ENCODE measurements at regions not wholly inside any gene's neighbourhood (a gene's known extent, or its start where the extent isn't known, plus 50 kb on each side); places are given as distances from the start of the nearest gene placed in this dataset.

- H4K20me1 ChIP-seq (ENCODE audit: control insufficient read depth, insufficient read depth, insufficient read length), result no peaks in the 10 kb centered on the region
- H4K8ac ChIP-seq (replicated peaks; ENCODE audit: insufficient read length, low read depth, low read length), result no peak overlapping the region
- H3K23me2 ChIP-seq (ENCODE audit: insufficient read length, low read depth, low read length, poor library complexity, severe bottlenecking), result no peaks in the 10 kb centered on the region
- H2BK12ac ChIP-seq (ENCODE audit: insufficient read length, low read depth, low read length), result no peak overlapping the region
- H2AK5ac ChIP-seq (ENCODE audit: insufficient read length, low read length), result no peak overlapping the region
- no peaks in the 10 kb centered on the region for H3K79me1 ChIP-seq (ENCODE audit: insufficient read depth, low read depth, low read length, poor library complexity, severe bottlenecking)
- H3K27ac ChIP-seq (ENCODE audit: insufficient read length, low read depth, low read length), result no peak overlapping the region
- no peak overlapping the region for H2BK5ac ChIP-seq (ENCODE audit: insufficient read length, low read length)
- H3K14ac ChIP-seq (ENCODE audit: insufficient read depth, low read length), result no peak overlapping the region; the same call in 1 of the 2 replicates
- Mint-ChIP-seq H3K36me3 (ENCODE audit: insufficient read depth in 1 of 3, low read depth in 3 of 3) (peaks cover 0 to 2% (median 0%) of the 10 kb centered on the region in 3 experiments; a peak in 1 of 7 replicates), H3K4me3 (no peak overlapping the region), H3K27ac (no peak overlapping the region), H3K4me1 (peaks cover 71 to 72% of the 10 kb centered on the region in 2 experiments), H3K9me3 (no peaks in the 10 kb centered on the region; a peak in 1 of 5 replicates), H3K27me3 (ENCODE audit: low read depth) (peaks cover 6% of the 10 kb centered on the region)
- no peak overlapping the region for H3K4me2 ChIP-seq (ENCODE audit: insufficient read depth, insufficient read length, low read length)
- H4K91ac ChIP-seq (ENCODE audit: insufficient read length, low read depth, low read length), result no peak overlapping the region
- H3T11ph ChIP-seq (ENCODE audit: low read length), result no peak overlapping the region
- DNase-seq, result peak; percentile 73
- H2BK20ac ChIP-seq (ENCODE audit: low read depth, low read length, poor library complexity, severe bottlenecking), result no peak overlapping the region
- H2AFZ ChIP-seq (ENCODE audit: low read length), result no peak overlapping the region
- H3K27me3 ChIP-seq (ENCODE audit: insufficient read depth, low read length), result no peaks in the 10 kb centered on the region
- H3K79me2 ChIP-seq (ENCODE audit: insufficient read depth, low read length), result no peaks in the 10 kb centered on the region
- no peaks in the 10 kb centered on the region for H3K9me3 ChIP-seq (ENCODE audit: control insufficient read depth, low read depth, low read length)
- H3K56ac ChIP-seq (ENCODE audit: insufficient read length, low read depth, low read length), result no peak overlapping the region
- no peak overlapping the region for H2BK120ac ChIP-seq (ENCODE audit: low read depth, low read length, poor library complexity, severe bottlenecking)
- H3K4me1 ChIP-seq (ENCODE audit: insufficient read depth, low read length), result peaks cover 10% of the 10 kb centered on the region; the same call in 1 of the 2 replicates
- no peak overlapping the region for H4K5ac ChIP-seq (ENCODE audit: insufficient read length, low read depth, low read length)
- WGBS (ENCODE audit: extremely low coverage, insufficient read length, low lambda C conversion rate), result no CpG with 5 or more reads among the region's 14 CpGs
- no peak overlapping the region for H3K23ac ChIP-seq (ENCODE audit: insufficient read length, low read depth, low read length)
- no peak overlapping the region for H3K4ac ChIP-seq (ENCODE audit: low read depth, low read length)
- no peak overlapping the region for H3K18ac ChIP-seq (ENCODE audit: insufficient read length, low read depth, low read length)
- no peak overlapping the region for H2BK15ac ChIP-seq (ENCODE audit: low read depth, low read length)
- H3K9ac ChIP-seq (ENCODE audit: extremely low read depth, insufficient read length, low read length), result no peak overlapping the region
- TF ChIP-seq CTCF (conservative IDR thresholded peaks at IDR 0.05), result no peak
Measured at GRCh38 chr20:17873410-17874270, 95.0 kb downstream of the SNX5 start.

All from H9 (cell line).